GM18507 (cell line): ENCODE measurements at regions not wholly inside any gene's neighbourhood (a gene's known extent, or its start where the extent isn't known, plus 50 kb on each side); places are given as distances from the start of the nearest gene placed in this dataset.

Experiments
- DNase-seq: peaks from one replicate; pipeline ENCODE4 v3.0.0; 2011; ENCODE audit warnings: low read depth; ENCODE audit not compliant: insufficient read length; ENCODE audit errors: extremely low spot score
- FAIRE-seq: peaks from 2 replicates; lab custom pipeline; 2011; peaks lifted over from hg19 to GRCh38; lab: Jason Lieb, UNC

- DNase-seq (no peak), FAIRE-seq (no peak)
Measured at GRCh38 chr16:22671301-22672076, 142.5 kb upstream of the HS3ST2 start.

GRCh38 chr16:22672830-22673210 is 141.1 kb upstream of the HS3ST2 start:
- no peak for FAIRE-seq
- DNase-seq, result no peak

- DNase-seq (no peak), FAIRE-seq (no peak)
Measured at GRCh38 chr16:22673421-22673831, 140.5 kb upstream of the HS3ST2 start.

GRCh38 chr16:22674832-22675191 is 139.2 kb upstream of the HS3ST2 start:
- DNase-seq, result no peak
- no peak for FAIRE-seq

- FAIRE-seq (no peak), DNase-seq (no peak)
Measured at GRCh38 chr16:22675745-22676540, 138.0 kb upstream of the HS3ST2 start.

- FAIRE-seq (no peak), DNase-seq (no peak)
Measured at GRCh38 chr16:22677024-22677830, 136.7 kb upstream of the HS3ST2 start.

GRCh38 chr16:22678311-22678710 is 135.7 kb upstream of the HS3ST2 start:
- FAIRE-seq (no peak), DNase-seq (no peak)

- DNase-seq (no peak), FAIRE-seq (no peak)
Measured at GRCh38 chr16:22681554-22682291, 132.2 kb upstream of the HS3ST2 start.

- FAIRE-seq (no peak), DNase-seq (no peak)
Measured at GRCh38 chr16:22683258-22683657, 130.7 kb upstream of the HS3ST2 start.

- DNase-seq (no peak), FAIRE-seq (no peak)
Measured at GRCh38 chr16:22683730-22684573, 130.0 kb upstream of the HS3ST2 start.

- no peak for DNase-seq
- peak; percentile 21 for FAIRE-seq
Measured at GRCh38 chr16:22684574-22685458, 129.1 kb upstream of the HS3ST2 start.

GRCh38 chr16:22685459-22685830 is 128.5 kb upstream of the HS3ST2 start:
- FAIRE-seq, result no peak

GRCh38 chr16:22687031-22687530 is 126.9 kb upstream of the HS3ST2 start:
- DNase-seq (no peak), FAIRE-seq (no peak)

More at GRCh38 chr16:22685459-22685830, 128.5 kb upstream of the HS3ST2 start:
- no peak for DNase-seq

- DNase-seq (no peak), FAIRE-seq (no peak)
Measured at GRCh38 chr16:22688463-22688862, 125.5 kb upstream of the HS3ST2 start.

- FAIRE-seq, result no peak
- no peak for DNase-seq
Measured at GRCh38 chr16:22688930-22689329, 125.0 kb upstream of the HS3ST2 start.

- no peak for DNase-seq
- FAIRE-seq, result no peak
Measured at GRCh38 chr16:22691335-22691734, 122.6 kb upstream of the HS3ST2 start.

GRCh38 chr16:22692034-22692433 is 121.9 kb upstream of the HS3ST2 start:
- DNase-seq, result no peak
- FAIRE-seq, result no peak
